Neural cell (in vitro differentiated cells): ENCODE measurements at regions not wholly inside any gene's neighbourhood (a gene's known extent, or its start where the extent isn't known, plus 50 kb on each side); places are given as distances from the start of the nearest gene placed in this dataset.

Experiments
- H2AFZ ChIP-seq: fragments of 200-600, 300-800 bp; sonication (generic), shearing (Covaris generic); 2 replicates; pipeline ENCODE4 v1.6.0; 2014; ENCODE audit warnings: low read depth, mild to moderate bottlenecking, antibody characterized with exemption, low read length, moderate library complexity
- H3F3A ChIP-seq: fragments of 200-600 bp; shearing (Covaris generic); 2 replicates; pipeline ENCODE4 v1.6.1; 2016; ENCODE audit warnings: mild to moderate bottlenecking, moderate library complexity, mixed read lengths, antibody characterized with exemption, low read length; ENCODE audit not compliant: insufficient read depth, poor library complexity, severe bottlenecking
- H3K27ac ChIP-seq: fragments of 200-600, 300-800 bp; sonication (generic), shearing (Covaris generic); 2 replicates; pipeline ENCODE4 v1.5.1; 2014; ENCODE audit warnings: mild to moderate bottlenecking, low read length, moderate library complexity
- H3K27me3 ChIP-seq: fragments of 300-800, 200-600 bp; sonication (generic), shearing (Covaris generic); 2 replicates; pipeline ENCODE4 v1.6.0; 2014; ENCODE audit warnings: mild to moderate bottlenecking, low read depth, low read length, moderate library complexity; ENCODE audit not compliant: insufficient read depth
- H3K36me3 ChIP-seq: fragments of 300-800, 200-600 bp; sonication (generic), shearing (Covaris generic); 2 replicates; pipeline ENCODE4 v1.5.1; 2014; ENCODE audit warnings: mild to moderate bottlenecking, antibody characterized with exemption, low read length, moderate library complexity; ENCODE audit not compliant: insufficient read depth
- H3K4me2 ChIP-seq: fragments of 300-800, 200-600 bp; sonication (generic), shearing (Covaris generic); 2 replicates; pipeline ENCODE4 v1.6.0; 2014; ENCODE audit warnings: mild to moderate bottlenecking, low read length
- H3K4me3 ChIP-seq: fragments of 300-800, 200-600 bp; sonication (generic), shearing (Covaris generic); 2 replicates; pipeline ENCODE4 v1.5.1; 2014; ENCODE audit warnings: mild to moderate bottlenecking, low read length, moderate library complexity
- H3K79me2 ChIP-seq: fragments of 200-600 bp; shearing (Covaris generic); replicated peaks from 2 replicates; pipeline ENCODE4 v1.6.0; 2014; ENCODE audit warnings: mild to moderate bottlenecking, low read length, moderate library complexity; ENCODE audit not compliant: insufficient read depth
- H3K9ac ChIP-seq: fragments of 300-800, 200-600 bp; sonication (generic), shearing (Covaris generic); 2 replicates; pipeline ENCODE4 v1.6.1; 2016; ENCODE audit warnings: mild to moderate bottlenecking, low read length, mixed read lengths
- H3K9me2 ChIP-seq: fragments of 200-600 bp; shearing (Covaris generic); 2 replicates; pipeline ENCODE4 v1.6.1; 2016; ENCODE audit warnings: mild to moderate bottlenecking, low read length, mixed read lengths; ENCODE audit not compliant: insufficient read depth
- H3K9me3 ChIP-seq: fragments of 200-600, 300-800 bp; sonication (generic), shearing (Covaris generic); 2 replicates; pipeline ENCODE4 v1.6.1; 2016; ENCODE audit warnings: mild to moderate bottlenecking, mixed run types, low read length, moderate library complexity, mixed read lengths
- H4K20me1 ChIP-seq: fragments of 200-600 bp; shearing (Covaris generic); 2 replicates; pipeline ENCODE4 v1.6.1; 2016; ENCODE audit warnings: mild to moderate bottlenecking, mixed run types; ENCODE audit not compliant: insufficient read depth
- EP300 ChIP-seq: fragments of 450-650 bp; conservative IDR thresholded peaks from 2 replicates; pipeline ENCODE4 v1.6.1; 2014; ENCODE audit warnings: antibody characterized with exemption, mild to moderate bottlenecking, moderate library complexity; ENCODE audit not compliant: poor library complexity, severe bottlenecking
- EZH2 ChIP-seq: fragments of 200-600, 300-800 bp; shearing (Covaris generic), sonication (generic); IDR thresholded peaks from 2 replicates; pipeline ENCODE4 v1.6.1; 2014; ENCODE audit warnings: antibody characterized with exemption, low read length, borderline replicate concordance, mild to moderate bottlenecking; ENCODE audit not compliant: insufficient read depth, poor library complexity, severe bottlenecking
- MXI1 ChIP-seq: fragments of 450-650 bp; conservative IDR thresholded peaks from 2 replicates; pipeline ENCODE4 v1.6.1; 2014; ENCODE audit warnings: antibody characterized with exemption, mild to moderate bottlenecking; ENCODE audit not compliant: poor library complexity, severe bottlenecking
- POLR2AphosphoS5 ChIP-seq: IDR thresholded peaks from 2 replicates; pipeline ENCODE4 v1.6.1; 2012
- RAD21 ChIP-seq: fragments of 450-650 bp; conservative IDR thresholded peaks from 2 replicates; pipeline ENCODE4 v1.6.1; 2014; ENCODE audit warnings: antibody characterized with exemption, mild to moderate bottlenecking, moderate library complexity
- REST ChIP-seq: IDR thresholded peaks from 2 replicates; pipeline ENCODE4 v1.6.1; 2012; ENCODE audit warnings: borderline replicate concordance
- SMC3 ChIP-seq: fragments of 450-650 bp; conservative IDR thresholded peaks from 2 replicates; pipeline ENCODE4 v1.6.1; 2014; ENCODE audit warnings: antibody characterized with exemption, mild to moderate bottlenecking, moderate library complexity; ENCODE audit not compliant: poor library complexity
- TAF1 ChIP-seq: IDR thresholded peaks from 2 replicates; pipeline ENCODE4 v1.6.1; 2012; ENCODE audit warnings: low read depth
- TF ChIP-seq, protein P1 (sequence below): fragments of 450-650 bp; IDR thresholded peaks from 2 replicates; pipeline ENCODE4 v1.5.1; 2014; ENCODE audit warnings: antibody characterized with exemption, mild to moderate bottlenecking, moderate library complexity; ENCODE audit not compliant: poor library complexity, severe bottlenecking

- H4K20me1 ChIP-seq: no peaks in the 10 kb centered on the region
- no peak overlapping the region for H3K4me2 ChIP-seq
- H3K9me3 ChIP-seq: no peaks in the 10 kb centered on the region
- no peaks in the 10 kb centered on the region for H3K27me3 ChIP-seq
- no peaks in the 10 kb centered on the region for H3K79me2 ChIP-seq
- TF ChIP-seq EZH2 (no peak), REST (no peak), TAF1 (no peak), SMC3 (no peak), MXI1 (no peak), RAD21 (no peak), POLR2AphosphoS5 (no peak)
- TF ChIP-seq, protein P1, sequence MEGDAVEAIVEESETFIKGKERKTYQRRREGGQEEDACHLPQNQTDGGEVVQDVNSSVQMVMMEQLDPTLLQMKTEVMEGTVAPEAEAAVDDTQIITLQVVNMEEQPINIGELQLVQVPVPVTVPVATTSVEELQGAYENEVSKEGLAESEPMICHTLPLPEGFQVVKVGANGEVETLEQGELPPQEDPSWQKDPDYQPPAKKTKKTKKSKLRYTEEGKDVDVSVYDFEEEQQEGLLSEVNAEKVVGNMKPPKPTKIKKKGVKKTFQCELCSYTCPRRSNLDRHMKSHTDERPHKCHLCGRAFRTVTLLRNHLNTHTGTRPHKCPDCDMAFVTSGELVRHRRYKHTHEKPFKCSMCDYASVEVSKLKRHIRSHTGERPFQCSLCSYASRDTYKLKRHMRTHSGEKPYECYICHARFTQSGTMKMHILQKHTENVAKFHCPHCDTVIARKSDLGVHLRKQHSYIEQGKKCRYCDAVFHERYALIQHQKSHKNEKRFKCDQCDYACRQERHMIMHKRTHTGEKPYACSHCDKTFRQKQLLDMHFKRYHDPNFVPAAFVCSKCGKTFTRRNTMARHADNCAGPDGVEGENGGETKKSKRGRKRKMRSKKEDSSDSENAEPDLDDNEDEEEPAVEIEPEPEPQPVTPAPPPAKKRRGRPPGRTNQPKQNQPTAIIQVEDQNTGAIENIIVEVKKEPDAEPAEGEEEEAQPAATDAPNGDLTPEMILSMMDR: no peak
- H3K36me3 ChIP-seq: no peaks in the 10 kb centered on the region
- H3K9ac ChIP-seq: no peak overlapping the region
- no peak overlapping the region for H3K4me3 ChIP-seq
- H3K9me2 ChIP-seq: no peaks in the 10 kb centered on the region
- H2AFZ ChIP-seq: no peak overlapping the region
- no peak overlapping the region for H3K27ac ChIP-seq
- H3F3A ChIP-seq: no peaks in the 10 kb centered on the region
These were observed 155.6 kb upstream of the IER5L start for GRCh38 chr9:129333617-129334104.

DNA sequence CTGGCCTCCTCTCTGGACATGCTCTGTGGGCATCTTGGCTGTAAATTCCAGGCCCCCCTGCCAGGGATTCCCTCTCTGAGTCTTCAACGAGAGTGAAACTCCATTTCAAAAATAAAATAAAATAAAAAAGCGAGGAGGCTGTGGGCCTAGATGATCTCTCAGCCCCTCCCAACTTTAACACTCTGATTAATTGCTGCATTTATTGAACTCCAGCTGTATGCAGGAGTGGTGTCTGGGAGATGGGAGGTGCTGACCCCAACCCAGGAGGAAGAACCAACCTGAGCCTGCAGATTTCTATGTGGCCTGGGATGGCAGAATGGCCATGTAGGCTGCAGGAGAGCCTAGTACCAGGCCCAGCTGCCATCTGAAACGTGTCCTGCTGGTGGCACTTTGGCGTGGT is 154.5 kb upstream of the IER5L start:
- no peak for TF ChIP-seq EP300
- no peak for TF ChIP-seq SMC3
- TF ChIP-seq, protein P1: no peak
- no peak for TF ChIP-seq RAD21
- no peak for TF ChIP-seq TAF1
- TF ChIP-seq EZH2: no peak
- no peaks in the 10 kb centered on the region for H3K9me3 ChIP-seq
- H2AFZ ChIP-seq: no peak overlapping the region
- no peak overlapping the region for H3K9ac ChIP-seq
- no peaks in the 10 kb centered on the region for H3K36me3 ChIP-seq
- H3K27me3 ChIP-seq: no peaks in the 10 kb centered on the region
- no peaks in the 10 kb centered on the region for H3K79me2 ChIP-seq
- H3K9me2 ChIP-seq: no peaks in the 10 kb centered on the region
- no peak overlapping the region for H3K4me3 ChIP-seq
- no peaks in the 10 kb centered on the region for H3F3A ChIP-seq
- no peaks in the 10 kb centered on the region for H4K20me1 ChIP-seq
- no peak overlapping the region for H3K27ac ChIP-seq
- no peak overlapping the region for H3K4me2 ChIP-seq
